ENCODE measurements at regions not wholly inside any gene's neighbourhood (a gene's known extent, or its start where the extent isn't known, plus 50 kb on each side); places are given as distances from the start of the nearest gene placed in this dataset.
"Not testable (repeated sequence)": the region's sequence is repeated elsewhere in the genome, so short reads cannot be mapped to it uniquely, and the experiment has no call there.

DNA sequence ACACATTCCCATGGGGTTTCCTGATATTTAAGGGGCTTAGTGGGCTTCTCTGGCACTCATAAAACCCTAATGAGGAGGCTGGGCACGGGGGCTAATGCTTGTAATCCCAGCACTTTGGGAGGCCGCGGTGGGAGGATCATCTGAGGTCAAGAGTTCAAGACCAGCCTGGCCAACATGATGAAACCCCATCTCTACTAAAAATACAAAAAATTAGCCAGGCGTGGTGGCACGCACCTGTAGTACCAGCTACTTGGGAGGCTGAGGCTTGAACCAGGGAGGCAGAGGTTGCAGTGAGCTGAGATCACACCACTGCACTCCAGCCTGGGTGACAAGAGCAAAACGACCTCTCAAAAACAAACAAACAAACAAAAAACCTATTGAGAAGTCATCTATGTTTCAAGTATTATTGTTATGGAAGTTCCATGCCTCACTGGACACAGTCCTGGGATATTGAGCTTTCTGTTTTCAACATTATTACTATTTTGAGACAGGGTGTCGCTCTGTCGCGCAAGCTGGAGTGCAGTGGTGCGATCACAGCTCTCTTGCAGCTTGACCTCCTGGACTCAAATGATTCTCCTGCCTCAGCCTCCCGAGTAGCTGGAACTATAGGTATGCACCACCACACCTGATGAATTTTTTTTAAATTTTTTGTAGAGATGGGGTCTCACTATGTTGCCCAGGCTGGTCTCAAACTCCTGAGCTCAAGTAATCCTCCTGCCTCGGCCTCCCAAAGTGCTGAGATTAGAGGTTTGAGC, 297.9 kb downstream of the GOLGA6L6 start:
- H3K27ac ChIP-seq (ENCODE audit: low read depth in 1 of 3, low read length in 2 of 3); FAIRE-seq; H3K4me3 ChIP-seq (ENCODE audit: low read depth in 1 of 3, low read length in 3 of 3); H3K27me3 ChIP-seq (ENCODE audit: control insufficient read depth in 3 of 3, insufficient read depth in 3 of 3, low read length in 3 of 3); H3K36me3 ChIP-seq (ENCODE audit: control insufficient read depth in 3 of 3, insufficient read depth in 2 of 3, low read depth in 1 of 3, low read length in 3 of 3); DNase-seq; H3K4me1 ChIP-seq (ENCODE audit: control insufficient read depth in 3 of 3, insufficient read depth in 2 of 3, low read depth in 1 of 3, low read length in 2 of 3): not testable (repeated sequence)
- WGBS, 3 donors, result 59 to 68% (median 59%) methylated on average over 12 of the region's 12 CpGs
- peaks cover 2 to 51% of the 10 kb centered on the region in 2 donors for H3K9me3 ChIP-seq (ENCODE audit: control insufficient read depth in 2 of 2, insufficient read depth in 1 of 2, low read depth in 1 of 2, low read length in 1 of 2)

DNA sequence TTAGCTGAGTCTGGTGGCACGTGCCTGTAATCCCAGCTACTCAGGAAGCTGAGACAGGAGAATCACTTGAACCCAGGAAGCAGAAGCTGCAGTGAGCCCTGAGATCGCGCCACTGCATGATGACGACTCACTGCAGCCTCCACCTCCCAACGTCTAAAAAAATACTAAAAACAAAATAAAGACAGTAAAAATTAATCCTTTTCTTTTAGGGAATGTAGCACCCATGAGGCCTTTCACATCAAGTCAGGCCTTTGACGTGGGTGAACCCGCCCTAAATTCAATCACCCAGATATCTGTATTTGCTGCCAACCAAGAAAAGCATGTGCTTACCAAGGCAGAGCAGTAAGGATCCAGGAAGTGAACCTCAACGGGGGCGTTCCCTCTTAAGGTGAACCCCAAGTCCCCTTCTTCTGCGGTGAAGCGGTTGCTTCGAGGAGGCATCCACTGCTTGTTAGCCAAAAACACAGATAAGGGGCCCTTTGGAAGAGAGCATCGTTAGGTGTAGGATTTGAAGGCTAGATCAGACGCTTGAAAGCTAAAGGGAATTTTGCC, 301.2 kb downstream of the GOLGA6L6 start:
- H3K27me3 ChIP-seq (ENCODE audit: control insufficient read depth in 3 of 3, insufficient read depth in 3 of 3, low read length in 3 of 3); H3K4me1 ChIP-seq (ENCODE audit: control insufficient read depth in 3 of 3, insufficient read depth in 2 of 3, low read depth in 1 of 3, low read length in 2 of 3); DNase-seq; FAIRE-seq; H3K36me3 ChIP-seq (ENCODE audit: control insufficient read depth in 3 of 3, insufficient read depth in 2 of 3, low read depth in 1 of 3, low read length in 3 of 3); H3K27ac ChIP-seq (ENCODE audit: low read depth in 1 of 3, low read length in 2 of 3); H3K4me3 ChIP-seq (ENCODE audit: low read depth in 1 of 3, low read length in 3 of 3): not testable (repeated sequence)
- WGBS, 3 donors, result 79 to 84% (median 84%) methylated on average over 14 of the region's 14 CpGs
- H3K9me3 ChIP-seq (ENCODE audit: control insufficient read depth in 2 of 2, insufficient read depth in 1 of 2, low read depth in 1 of 2, low read length in 1 of 2), result peaks cover 2 to 43% of the 10 kb centered on the region in 2 donors

DNA sequence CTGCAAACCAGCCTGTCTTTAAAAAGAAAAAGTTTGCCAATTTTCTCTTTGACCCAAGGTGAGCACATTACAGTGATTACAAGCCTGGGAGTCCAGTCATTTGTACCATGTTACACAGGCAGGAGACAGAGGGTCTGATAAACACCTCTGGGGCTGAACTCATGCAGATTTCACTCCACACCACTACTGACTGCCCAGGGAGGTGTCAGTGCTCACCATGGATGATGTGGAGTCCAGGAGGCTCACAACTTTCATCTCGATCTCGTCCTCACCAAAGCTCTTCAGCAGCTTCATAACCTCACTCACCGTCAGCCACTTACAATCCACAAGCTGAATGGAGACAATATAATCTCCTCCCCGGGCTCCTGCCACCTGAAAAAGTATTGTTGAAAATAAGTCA, 302.4 kb downstream of the GOLGA6L6 start:
- H3K9me3 ChIP-seq (ENCODE audit: control insufficient read depth in 2 of 2, insufficient read depth in 1 of 2, low read depth in 1 of 2, low read length in 1 of 2), result peaks cover 0 to 38% of the 10 kb centered on the region in 2 donors
- not testable (repeated sequence) for H3K27ac ChIP-seq (ENCODE audit: low read depth in 1 of 3, low read length in 2 of 3); FAIRE-seq; DNase-seq; H3K4me3 ChIP-seq (ENCODE audit: low read depth in 1 of 3, low read length in 3 of 3); H3K36me3 ChIP-seq (ENCODE audit: control insufficient read depth in 3 of 3, insufficient read depth in 2 of 3, low read depth in 1 of 3, low read length in 3 of 3); H3K27me3 ChIP-seq (ENCODE audit: control insufficient read depth in 3 of 3, insufficient read depth in 3 of 3, low read length in 3 of 3); H3K4me1 ChIP-seq (ENCODE audit: control insufficient read depth in 3 of 3, insufficient read depth in 2 of 3, low read depth in 1 of 3, low read length in 2 of 3)
- WGBS, 3 donors, result 78 to 84% (median 82%) methylated on average over 4 of the region's 4 CpGs

- not testable (repeated sequence) for FAIRE-seq; DNase-seq; H3K36me3 ChIP-seq (ENCODE audit: control insufficient read depth in 3 of 3, insufficient read depth in 2 of 3, low read depth in 1 of 3, low read length in 3 of 3); H3K27me3 ChIP-seq (ENCODE audit: control insufficient read depth in 3 of 3, insufficient read depth in 3 of 3, low read length in 3 of 3); H3K4me1 ChIP-seq (ENCODE audit: control insufficient read depth in 3 of 3, insufficient read depth in 2 of 3, low read depth in 1 of 3, low read length in 2 of 3); H3K27ac ChIP-seq (ENCODE audit: low read depth in 1 of 3, low read length in 2 of 3); H3K4me3 ChIP-seq (ENCODE audit: low read depth in 1 of 3, low read length in 3 of 3)
- WGBS, 3 donors, result 67 to 73% (median 68%) methylated on average over 13 of the region's 13 CpGs
- H3K9me3 ChIP-seq (ENCODE audit: control insufficient read depth in 2 of 2, insufficient read depth in 1 of 2, low read depth in 1 of 2, low read length in 1 of 2), result peaks cover 0 to 49% of the 10 kb centered on the region in 2 donors
Measured at GRCh38 chr15:20237256-20238020, 304.2 kb downstream of the GOLGA6L6 start.

GRCh38 chr15:20235728-20236127, 305.9 kb downstream of the GOLGA6L6 start:
- H3K27ac ChIP-seq (ENCODE audit: low read depth in 1 of 3, low read length in 2 of 3); H3K4me3 ChIP-seq (ENCODE audit: low read depth in 1 of 3, low read length in 3 of 3); H3K27me3 ChIP-seq (ENCODE audit: control insufficient read depth in 3 of 3, insufficient read depth in 3 of 3, low read length in 3 of 3); DNase-seq; FAIRE-seq; H3K36me3 ChIP-seq (ENCODE audit: control insufficient read depth in 3 of 3, insufficient read depth in 2 of 3, low read depth in 1 of 3, low read length in 3 of 3); H3K4me1 ChIP-seq (ENCODE audit: control insufficient read depth in 3 of 3, insufficient read depth in 2 of 3, low read depth in 1 of 3, low read length in 2 of 3): not testable (repeated sequence)
- 71 to 78% (median 74%) methylated on average over 6 of the region's 6 CpGs for WGBS, 3 donors
- H3K9me3 ChIP-seq (ENCODE audit: control insufficient read depth in 2 of 2, insufficient read depth in 1 of 2, low read depth in 1 of 2, low read length in 1 of 2), result peaks cover 0 to 46% of the 10 kb centered on the region in 2 donors

- DNase-seq; H3K36me3 ChIP-seq (ENCODE audit: control insufficient read depth in 3 of 3, insufficient read depth in 2 of 3, low read depth in 1 of 3, low read length in 3 of 3); H3K27me3 ChIP-seq (ENCODE audit: control insufficient read depth in 3 of 3, insufficient read depth in 3 of 3, low read length in 3 of 3); FAIRE-seq; H3K4me1 ChIP-seq (ENCODE audit: control insufficient read depth in 3 of 3, insufficient read depth in 2 of 3, low read depth in 1 of 3, low read length in 2 of 3); H3K4me3 ChIP-seq (ENCODE audit: low read depth in 1 of 3, low read length in 3 of 3); H3K27ac ChIP-seq (ENCODE audit: low read depth in 1 of 3, low read length in 2 of 3): not testable (repeated sequence)
- peaks cover 0 to 35% of the 10 kb centered on the region in 2 donors for H3K9me3 ChIP-seq (ENCODE audit: control insufficient read depth in 2 of 2, insufficient read depth in 1 of 2, low read depth in 1 of 2, low read length in 1 of 2)
- WGBS, 3 donors, result 73 to 79% (median 77%) methylated on average over 12 of the region's 12 CpGs
Measured at GRCh38 chr15:20234006-20234540, 307.5 kb downstream of the GOLGA6L6 start.

DNA sequence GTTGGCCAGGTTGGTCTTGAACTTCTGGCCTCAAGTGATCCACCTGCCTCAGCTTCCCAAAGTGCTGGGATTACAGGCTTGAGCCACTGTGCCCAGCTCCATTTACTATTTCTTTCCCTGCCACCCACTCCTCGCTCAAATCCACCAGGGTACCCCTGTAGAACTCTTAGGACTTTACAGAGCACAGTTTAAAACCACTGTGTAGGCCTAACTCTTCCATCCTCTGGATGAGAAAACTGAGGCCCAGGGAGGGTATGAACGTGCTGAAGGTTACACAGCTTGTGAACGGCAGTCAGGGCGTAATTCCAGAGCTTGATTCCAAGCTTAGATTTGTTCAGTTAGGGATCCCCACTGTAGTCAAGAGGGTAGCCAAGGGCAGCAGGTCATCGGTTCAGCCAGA, 309.1 kb downstream of the GOLGA6L6 start:
- not testable (repeated sequence) for DNase-seq; H3K4me3 ChIP-seq (ENCODE audit: low read depth in 1 of 3, low read length in 3 of 3); H3K36me3 ChIP-seq (ENCODE audit: control insufficient read depth in 3 of 3, insufficient read depth in 2 of 3, low read depth in 1 of 3, low read length in 3 of 3); H3K27me3 ChIP-seq (ENCODE audit: control insufficient read depth in 3 of 3, insufficient read depth in 3 of 3, low read length in 3 of 3); FAIRE-seq; H3K4me1 ChIP-seq (ENCODE audit: control insufficient read depth in 3 of 3, insufficient read depth in 2 of 3, low read depth in 1 of 3, low read length in 2 of 3); H3K27ac ChIP-seq (ENCODE audit: low read depth in 1 of 3, low read length in 2 of 3)
- H3K9me3 ChIP-seq (ENCODE audit: control insufficient read depth in 2 of 2, insufficient read depth in 1 of 2, low read depth in 1 of 2, low read length in 1 of 2), result peaks cover 0 to 30% of the 10 kb centered on the region in 2 donors
- 59 to 68% (median 63%) methylated on average over 5 of the region's 5 CpGs for WGBS, 3 donors

DNA sequence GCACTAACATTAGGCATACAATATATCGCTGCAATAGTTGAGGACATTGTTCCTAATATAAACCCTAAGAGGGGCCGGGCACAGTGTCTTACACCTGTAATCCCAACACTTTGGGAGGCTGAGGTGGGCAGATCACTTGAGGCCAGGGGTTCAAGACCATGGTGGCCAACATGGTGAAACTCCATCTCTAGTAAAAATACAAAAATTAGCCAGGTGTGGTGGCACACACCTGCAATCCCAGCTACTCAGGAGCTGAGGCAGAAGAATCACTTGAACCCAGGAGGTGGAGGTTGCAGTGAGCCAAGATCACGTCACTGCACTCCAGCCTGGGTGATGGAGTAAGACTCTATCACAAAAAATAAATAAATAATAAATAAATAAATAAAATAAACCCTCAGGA, 310.9 kb downstream of the GOLGA6L6 start:
- not testable (repeated sequence) for H3K36me3 ChIP-seq (ENCODE audit: control insufficient read depth in 3 of 3, insufficient read depth in 2 of 3, low read depth in 1 of 3, low read length in 3 of 3); H3K27me3 ChIP-seq (ENCODE audit: control insufficient read depth in 3 of 3, insufficient read depth in 3 of 3, low read length in 3 of 3); DNase-seq; H3K4me1 ChIP-seq (ENCODE audit: control insufficient read depth in 3 of 3, insufficient read depth in 2 of 3, low read depth in 1 of 3, low read length in 2 of 3); H3K4me3 ChIP-seq (ENCODE audit: low read depth in 1 of 3, low read length in 3 of 3); FAIRE-seq; H3K27ac ChIP-seq (ENCODE audit: low read depth in 1 of 3, low read length in 2 of 3)
- 66 to 68% (median 68%) methylated on average over 3 of the region's 3 CpGs for WGBS, 3 donors
- peaks cover 0 to 23% of the 10 kb centered on the region in 2 donors for H3K9me3 ChIP-seq (ENCODE audit: control insufficient read depth in 2 of 2, insufficient read depth in 1 of 2, low read depth in 1 of 2, low read length in 1 of 2)

All from small intestine (tissue), 7 donors.